ENCODE measurements at regions not wholly inside any gene's neighbourhood (a gene's known extent, or its start where the extent isn't known, plus 50 kb on each side); places are given as distances from the start of the nearest gene placed in this dataset.

- DNase-seq (ENCODE audit: low spot score) = no peak
- H3K4me3 ChIP-seq (ENCODE audit: low read length in 2 of 2) = no peak overlapping the region
- no peak overlapping the region for H3K4ac ChIP-seq (ENCODE audit: low read length)
- WGBS, 2 donors (ENCODE audit: extremely low coverage in 2 of 2, insufficient read length in 2 of 2, insufficient replicate concordance in 1 of 2) = no CpG with 5 or more reads among the region's 7 CpGs
- no peaks in the 10 kb centered on the region for H3K4me1 ChIP-seq (ENCODE audit: control insufficient read depth in 2 of 2, insufficient read depth in 1 of 2, low read depth in 1 of 2, low read length in 2 of 2)
- no peaks in the 10 kb centered on the region for H3K79me1 ChIP-seq (ENCODE audit: low read depth, low read length)
- H3K36me3 ChIP-seq (replicated peaks in 1 of 2; ENCODE audit: control insufficient read depth in 2 of 2, insufficient read depth in 2 of 2, low read length in 2 of 2) = no peaks in the 10 kb centered on the region
- no peak overlapping the region for H3K9ac ChIP-seq (ENCODE audit: low read depth, low read length, poor library complexity)
- no peak overlapping the region for H3K27ac ChIP-seq (replicated peaks; ENCODE audit: low read length)
- H2BK120ac ChIP-seq (ENCODE audit: low read depth, low read length) = no peak overlapping the region
- H3K4me2 ChIP-seq (ENCODE audit: insufficient read depth, low read length, poor library complexity, severe bottlenecking) = no peak overlapping the region
- H3K23ac ChIP-seq (ENCODE audit: low read depth, low read length, poor library complexity) = no peak overlapping the region
- H3K14ac ChIP-seq (ENCODE audit: low read length) = no peak overlapping the region
- no peak overlapping the region for H4K91ac ChIP-seq (ENCODE audit: low read depth, low read length, poor library complexity)
- peaks cover 0 to 8% (median 0%) of the 10 kb centered on the region in 3 experiments for H3K27me3 ChIP-seq (ENCODE audit: control insufficient read depth in 3 of 3, insufficient read depth in 3 of 3, low read depth in 1 of 3, low read length in 3 of 3)
- H2AFZ ChIP-seq (ENCODE audit: low read length) = no peak overlapping the region
- H4K8ac ChIP-seq (ENCODE audit: low read depth, low read length) = no peak overlapping the region
- H2BK5ac ChIP-seq (ENCODE audit: low read length) = no peak overlapping the region
- no peak overlapping the region for H2BK15ac ChIP-seq (ENCODE audit: low read length)
- H2BK12ac ChIP-seq (ENCODE audit: low read length) = no peak overlapping the region
- no peak overlapping the region for H2AK5ac ChIP-seq (ENCODE audit: low read depth, low read length)
- no peaks in the 10 kb centered on the region for H3K9me3 ChIP-seq (replicated peaks in 1 of 2; ENCODE audit: control insufficient read depth in 2 of 2, insufficient read depth in 1 of 2, low read depth in 1 of 2, low read length in 2 of 2)
- no peak overlapping the region for H3K18ac ChIP-seq (ENCODE audit: low read length)
These were observed 196.5 kb upstream of the FRMD6 start for GRCh38 chr14:51455041-51455835.

GRCh38 chr14:51457843-51458562, 193.7 kb upstream of the FRMD6 start:
- Histone ChIP-seq H2AK5ac (ENCODE audit: low read depth, low read length) (no peak overlapping the region), H3K4me1 (ENCODE audit: control insufficient read depth in 2 of 2, insufficient read depth in 1 of 2, low read depth in 1 of 2, low read length in 2 of 2) (no peaks in the 10 kb centered on the region), H2BK120ac (ENCODE audit: low read depth, low read length) (no peak overlapping the region), H3K9me3 (replicated peaks in 1 of 2; ENCODE audit: control insufficient read depth in 2 of 2, insufficient read depth in 1 of 2, low read depth in 1 of 2, low read length in 2 of 2) (no peaks in the 10 kb centered on the region), H3K4me2 (ENCODE audit: insufficient read depth, low read length, poor library complexity, severe bottlenecking) (no peak overlapping the region), H3K9ac (ENCODE audit: low read depth, low read length, poor library complexity) (no peak overlapping the region), H3K23ac (ENCODE audit: low read depth, low read length, poor library complexity) (no peak overlapping the region), H3K27ac (replicated peaks; ENCODE audit: low read length) (no peak overlapping the region), H4K91ac (ENCODE audit: low read depth, low read length, poor library complexity) (no peak overlapping the region), H3K36me3 (replicated peaks in 1 of 2; ENCODE audit: control insufficient read depth in 2 of 2, insufficient read depth in 2 of 2, low read length in 2 of 2) (no peaks in the 10 kb centered on the region), H3K27me3 (ENCODE audit: control insufficient read depth in 3 of 3, insufficient read depth in 3 of 3, low read depth in 1 of 3, low read length in 3 of 3) (peaks cover 0 to 2% (median 0%) of the 10 kb centered on the region in 3 experiments), H4K8ac (ENCODE audit: low read depth, low read length) (no peak overlapping the region), H3K18ac (ENCODE audit: low read length) (no peak overlapping the region), H2BK5ac (ENCODE audit: low read length) (no peak overlapping the region), H2AFZ (ENCODE audit: low read length) (no peak overlapping the region), H3K14ac (ENCODE audit: low read length) (no peak overlapping the region), H3K4me3 (ENCODE audit: low read length in 2 of 2) (no peak overlapping the region), H2BK12ac (ENCODE audit: low read length) (no peak overlapping the region), H3K79me1 (ENCODE audit: low read depth, low read length) (no peaks in the 10 kb centered on the region), H2BK15ac (ENCODE audit: low read length) (no peak overlapping the region), H3K4ac (ENCODE audit: low read length) (no peak overlapping the region)
- no CpG with 5 or more reads among the region's 1 CpG for WGBS, 2 donors (ENCODE audit: extremely low coverage in 2 of 2, insufficient read length in 2 of 2, insufficient replicate concordance in 1 of 2)
- no peak for DNase-seq (ENCODE audit: low spot score)

GRCh38 chr14:51458563-51458955, 193.2 kb upstream of the FRMD6 start:
- no peak overlapping the region for H3K4ac ChIP-seq (ENCODE audit: low read length)
- no peak overlapping the region for H3K27ac ChIP-seq (replicated peaks; ENCODE audit: low read length)
- no peak overlapping the region for H2BK15ac ChIP-seq (ENCODE audit: low read length)
- no peaks in the 10 kb centered on the region for H3K79me1 ChIP-seq (ENCODE audit: low read depth, low read length)
- no peak overlapping the region for H3K23ac ChIP-seq (ENCODE audit: low read depth, low read length, poor library complexity)
- no peak overlapping the region for H3K9ac ChIP-seq (ENCODE audit: low read depth, low read length, poor library complexity)
- H4K8ac ChIP-seq (ENCODE audit: low read depth, low read length) = no peak overlapping the region
- H2BK120ac ChIP-seq (ENCODE audit: low read depth, low read length) = no peak overlapping the region
- no peak overlapping the region for H2BK12ac ChIP-seq (ENCODE audit: low read length)
- H2AK5ac ChIP-seq (ENCODE audit: low read depth, low read length) = no peak overlapping the region
- no peaks in the 10 kb centered on the region for H3K4me1 ChIP-seq (ENCODE audit: control insufficient read depth in 2 of 2, insufficient read depth in 1 of 2, low read depth in 1 of 2, low read length in 2 of 2)
- H3K36me3 ChIP-seq (replicated peaks in 1 of 2; ENCODE audit: control insufficient read depth in 2 of 2, insufficient read depth in 2 of 2, low read length in 2 of 2) = no peaks in the 10 kb centered on the region
- no peak overlapping the region for H3K4me2 ChIP-seq (ENCODE audit: insufficient read depth, low read length, poor library complexity, severe bottlenecking)
- H3K4me3 ChIP-seq (ENCODE audit: low read length in 2 of 2) = no peak overlapping the region
- H3K27me3 ChIP-seq (ENCODE audit: control insufficient read depth in 3 of 3, insufficient read depth in 3 of 3, low read depth in 1 of 3, low read length in 3 of 3) = peaks cover 0 to 2% (median 0%) of the 10 kb centered on the region in 3 experiments
- H4K91ac ChIP-seq (ENCODE audit: low read depth, low read length, poor library complexity) = no peak overlapping the region
- no peak overlapping the region for H3K14ac ChIP-seq (ENCODE audit: low read length)
- H3K9me3 ChIP-seq (replicated peaks in 1 of 2; ENCODE audit: control insufficient read depth in 2 of 2, insufficient read depth in 1 of 2, low read depth in 1 of 2, low read length in 2 of 2) = no peaks in the 10 kb centered on the region
- no CpG with 5 or more reads among the region's 1 CpG for WGBS, 2 donors (ENCODE audit: extremely low coverage in 2 of 2, insufficient read length in 2 of 2, insufficient replicate concordance in 1 of 2)
- no peak overlapping the region for H2AFZ ChIP-seq (ENCODE audit: low read length)
- no peak overlapping the region for H3K18ac ChIP-seq (ENCODE audit: low read length)
- no peak for DNase-seq (ENCODE audit: low spot score)
- H2BK5ac ChIP-seq (ENCODE audit: low read length) = no peak overlapping the region

GRCh38 chr14:51460011-51460410, 191.7 kb upstream of the FRMD6 start:
- no peak overlapping the region for H3K27ac ChIP-seq (replicated peaks; ENCODE audit: low read length)
- no peak overlapping the region for H2BK5ac ChIP-seq (ENCODE audit: low read length)
- no peaks in the 10 kb centered on the region for H3K36me3 ChIP-seq (replicated peaks in 1 of 2; ENCODE audit: control insufficient read depth in 2 of 2, insufficient read depth in 2 of 2, low read length in 2 of 2)
- H2AFZ ChIP-seq (ENCODE audit: low read length) = no peak overlapping the region
- no peak overlapping the region for H3K4ac ChIP-seq (ENCODE audit: low read length)
- no peak overlapping the region for H4K8ac ChIP-seq (ENCODE audit: low read depth, low read length)
- no peak overlapping the region for H4K91ac ChIP-seq (ENCODE audit: low read depth, low read length, poor library complexity)
- H3K14ac ChIP-seq (ENCODE audit: low read length) = no peak overlapping the region
- H3K4me3 ChIP-seq (ENCODE audit: low read length in 2 of 2) = no peak overlapping the region
- no peaks in the 10 kb centered on the region for H3K4me1 ChIP-seq (ENCODE audit: control insufficient read depth in 2 of 2, insufficient read depth in 1 of 2, low read depth in 1 of 2, low read length in 2 of 2)
- H3K27me3 ChIP-seq (ENCODE audit: control insufficient read depth in 3 of 3, insufficient read depth in 3 of 3, low read depth in 1 of 3, low read length in 3 of 3) = peaks cover 0 to 2% (median 0%) of the 10 kb centered on the region in 3 experiments
- no peak overlapping the region for H3K18ac ChIP-seq (ENCODE audit: low read length)
- H2AK5ac ChIP-seq (ENCODE audit: low read depth, low read length) = no peak overlapping the region
- H2BK12ac ChIP-seq (ENCODE audit: low read length) = no peak overlapping the region
- WGBS, 2 donors (ENCODE audit: extremely low coverage in 2 of 2, insufficient read length in 2 of 2, insufficient replicate concordance in 1 of 2) = no CpG with 5 or more reads among the region's 1 CpG
- no peak overlapping the region for H2BK120ac ChIP-seq (ENCODE audit: low read depth, low read length)
- H3K4me2 ChIP-seq (ENCODE audit: insufficient read depth, low read length, poor library complexity, severe bottlenecking) = no peak overlapping the region
- no peak overlapping the region for H2BK15ac ChIP-seq (ENCODE audit: low read length)
- H3K79me1 ChIP-seq (ENCODE audit: low read depth, low read length) = no peaks in the 10 kb centered on the region
- H3K23ac ChIP-seq (ENCODE audit: low read depth, low read length, poor library complexity) = no peak overlapping the region
- no peaks in the 10 kb centered on the region for H3K9me3 ChIP-seq (replicated peaks in 1 of 2; ENCODE audit: control insufficient read depth in 2 of 2, insufficient read depth in 1 of 2, low read depth in 1 of 2, low read length in 2 of 2)
- no peak for DNase-seq (ENCODE audit: low spot score)
- H3K9ac ChIP-seq (ENCODE audit: low read depth, low read length, poor library complexity) = no peak overlapping the region

All from neuronal stem cell (in vitro differentiated cells).